Kidney tubule cell (primary cell): ENCODE measurements at regions not wholly inside any gene's neighbourhood (a gene's known extent, or its start where the extent isn't known, plus 50 kb on each side); places are given as distances from the start of the nearest gene placed in this dataset.
"Not testable (repeated sequence)": the region's sequence is repeated elsewhere in the genome, so short reads cannot be mapped to it uniquely, and the experiment has no call there.

Experiments
- DNase-seq: peaks from one replicate; pipeline ENCODE4 v3.0.0-alpha.2; 2018; ENCODE audit warnings: low spot score

DNA sequence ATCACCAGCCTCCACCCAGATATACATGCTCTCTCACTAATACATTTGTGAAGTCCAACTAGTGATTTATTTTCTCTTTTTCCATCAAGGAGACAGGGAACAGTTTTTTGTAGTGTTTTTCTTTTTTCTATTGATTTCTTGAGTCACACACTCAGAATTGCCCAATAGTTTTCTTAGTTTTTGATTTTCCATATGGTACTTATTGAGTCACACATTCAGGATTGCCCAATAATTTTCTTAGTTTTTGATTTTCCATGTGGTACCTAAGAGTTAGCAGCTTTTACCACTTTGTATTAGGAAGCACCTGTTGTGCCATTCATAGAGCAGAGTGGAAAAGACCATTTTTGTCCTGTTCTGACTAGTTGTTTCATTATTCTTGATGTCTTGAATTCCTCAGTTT, 1268.8 kb downstream of the EPHA7 start:
- no peak for DNase-seq

DNA sequence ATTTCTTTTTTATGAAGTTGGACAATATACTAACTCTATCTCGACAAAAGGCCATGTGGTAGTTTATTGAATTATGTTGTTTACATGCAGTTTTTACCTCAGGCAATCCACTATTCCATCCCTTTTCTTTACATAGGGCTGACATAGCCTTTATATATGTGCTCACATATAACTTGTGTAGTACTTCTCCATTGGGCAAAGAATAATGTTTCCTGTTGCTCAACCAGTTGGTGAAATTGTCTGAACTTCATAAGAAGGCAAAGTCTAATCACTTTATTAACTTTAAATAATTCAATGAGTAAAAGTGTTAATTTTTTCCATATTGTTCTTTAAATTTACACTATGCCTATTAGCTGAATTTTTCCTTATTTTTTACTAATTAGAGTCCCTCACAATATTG, 1272.1 kb downstream of the EPHA7 start:
- no peak for DNase-seq

DNA sequence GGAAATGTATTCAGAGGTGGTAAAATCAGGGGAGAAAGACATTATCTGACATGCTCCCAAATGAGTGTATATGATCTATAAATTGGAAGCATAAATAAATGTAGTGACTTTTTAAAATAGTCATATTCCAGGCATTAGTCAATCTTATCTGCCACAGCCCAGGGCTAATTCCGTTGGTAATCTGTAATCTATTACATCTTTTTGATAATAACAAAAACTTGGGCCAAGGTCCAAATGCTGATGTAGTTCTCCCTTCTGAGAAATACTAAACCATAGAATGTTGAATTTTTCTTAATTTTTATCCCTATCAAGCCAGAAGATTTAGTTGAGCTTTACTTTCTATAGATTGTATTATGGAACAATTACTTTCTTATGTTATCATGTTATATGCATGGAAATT, 1279.8 kb downstream of the EPHA7 start:
- no peak for DNase-seq

DNA sequence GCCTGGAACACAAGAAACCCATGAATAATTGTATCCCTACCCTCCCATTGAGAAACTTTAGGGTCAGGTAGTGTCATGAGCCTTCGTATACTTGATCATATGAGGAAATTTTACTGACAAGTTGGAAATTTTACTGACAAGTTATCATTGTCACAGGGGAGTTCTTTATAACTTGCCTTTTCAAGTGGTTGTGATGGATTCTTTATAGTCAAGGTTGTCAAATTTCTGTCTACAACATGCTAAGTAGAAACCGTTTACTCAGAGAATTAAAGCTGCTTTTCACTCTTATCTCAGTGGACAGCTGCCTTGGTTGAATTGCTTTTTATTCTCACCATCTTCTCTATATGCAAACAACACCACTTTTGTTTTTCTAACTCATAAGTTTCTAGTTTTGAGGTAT, 1286.4 kb downstream of the EPHA7 start:
- no peak for DNase-seq

DNA sequence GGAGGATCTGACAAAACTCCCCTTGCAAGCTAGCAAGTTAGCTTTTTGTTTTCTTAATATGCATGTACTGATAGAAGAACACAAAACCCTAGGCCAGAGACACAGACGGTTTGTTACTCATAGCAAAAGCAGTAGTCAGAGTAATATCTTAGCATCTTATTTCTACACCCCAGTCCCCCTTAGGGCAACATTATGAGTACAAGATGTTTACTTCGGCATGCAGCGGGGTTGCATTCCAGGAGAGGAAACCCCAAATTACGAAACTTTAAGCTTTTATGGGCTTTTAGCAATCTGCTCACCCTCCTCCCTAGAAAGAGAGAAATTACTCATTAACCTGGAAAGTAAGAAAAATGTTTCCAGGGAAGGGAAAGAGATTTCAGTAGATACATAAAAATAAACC, 1286.9 kb downstream of the EPHA7 start:
- DNase-seq: peak; percentile 8

DNA sequence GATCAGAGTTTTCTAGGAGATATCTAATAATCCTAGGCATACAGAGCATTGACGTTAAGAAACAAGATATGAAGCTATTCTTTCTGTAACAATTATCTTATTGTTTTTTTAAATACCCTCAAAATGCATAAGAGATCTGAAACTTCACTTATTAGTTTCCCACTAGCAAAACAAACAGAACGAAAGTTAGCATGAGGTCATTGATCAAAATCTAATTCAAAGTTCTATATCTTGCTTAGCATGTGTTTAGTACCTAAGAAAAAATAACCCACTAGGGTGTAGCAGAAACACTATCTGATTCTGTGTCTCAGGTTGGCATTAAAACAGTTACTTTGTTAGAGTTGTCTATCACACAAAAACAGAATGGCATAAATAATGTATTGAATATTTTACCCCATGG, 1288.4 kb downstream of the EPHA7 start:
- no peak for DNase-seq

DNA sequence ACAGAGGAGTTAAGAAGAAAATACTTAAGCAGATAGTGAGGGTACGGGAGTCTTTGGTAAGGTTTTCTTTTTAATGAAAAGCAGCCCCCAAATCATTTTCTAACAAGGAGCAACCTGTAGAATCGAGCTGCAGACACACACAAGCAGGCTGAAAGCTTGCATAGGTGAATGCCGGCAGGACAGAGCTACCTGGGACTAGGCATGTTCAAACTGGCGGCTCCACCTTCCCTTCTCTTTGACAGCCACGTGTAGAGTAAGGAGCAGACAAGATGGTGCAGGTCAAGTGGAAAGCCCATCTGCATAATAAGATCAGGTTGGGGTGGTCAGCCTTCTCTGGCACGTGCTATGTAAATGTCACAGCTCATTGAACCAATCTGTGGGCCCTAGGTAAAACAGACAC, 1292.4 kb downstream of the EPHA7 start:
- DNase-seq: no peak

DNA sequence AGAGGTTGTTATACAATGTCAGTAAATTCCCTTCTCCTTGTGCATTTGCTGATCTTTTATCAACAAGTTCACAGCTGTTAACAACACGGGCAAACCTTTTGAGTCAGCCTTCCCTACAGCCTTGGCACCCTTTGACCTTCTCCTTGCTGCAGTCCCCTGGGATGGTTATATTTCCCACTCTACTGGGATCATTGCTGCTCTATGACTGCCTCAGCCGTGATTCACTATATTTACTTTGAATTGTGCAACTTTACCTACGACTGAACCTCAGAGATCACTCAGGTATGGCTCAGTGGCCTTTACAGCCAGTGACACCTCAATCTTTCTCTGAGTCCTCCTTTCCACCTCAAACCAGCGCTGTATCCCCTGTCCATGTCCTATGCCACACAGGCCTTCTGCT, 1293.3 kb downstream of the EPHA7 start:
- DNase-seq: peak; percentile 61

DNA sequence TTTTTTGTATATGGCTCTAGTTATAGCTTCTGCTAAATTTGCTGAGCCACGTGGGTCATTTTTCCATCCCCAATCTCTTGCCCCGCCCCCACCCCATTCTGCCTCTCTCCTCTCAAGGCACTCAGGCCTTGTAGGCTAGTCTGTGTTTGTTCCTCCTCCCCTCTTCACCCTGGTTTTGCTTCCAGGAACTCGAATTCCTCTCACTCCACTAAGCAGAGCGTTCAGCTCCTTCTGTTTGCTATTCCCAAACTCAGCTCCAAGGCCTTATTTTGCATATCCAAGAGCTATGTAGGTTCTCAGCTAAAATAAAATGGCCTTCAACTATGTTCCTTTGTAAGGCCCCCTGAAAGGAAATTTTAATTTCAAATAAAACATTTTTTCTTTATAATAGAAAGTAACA, 1293.7 kb downstream of the EPHA7 start:
- DNase-seq: peak; percentile 21

DNA sequence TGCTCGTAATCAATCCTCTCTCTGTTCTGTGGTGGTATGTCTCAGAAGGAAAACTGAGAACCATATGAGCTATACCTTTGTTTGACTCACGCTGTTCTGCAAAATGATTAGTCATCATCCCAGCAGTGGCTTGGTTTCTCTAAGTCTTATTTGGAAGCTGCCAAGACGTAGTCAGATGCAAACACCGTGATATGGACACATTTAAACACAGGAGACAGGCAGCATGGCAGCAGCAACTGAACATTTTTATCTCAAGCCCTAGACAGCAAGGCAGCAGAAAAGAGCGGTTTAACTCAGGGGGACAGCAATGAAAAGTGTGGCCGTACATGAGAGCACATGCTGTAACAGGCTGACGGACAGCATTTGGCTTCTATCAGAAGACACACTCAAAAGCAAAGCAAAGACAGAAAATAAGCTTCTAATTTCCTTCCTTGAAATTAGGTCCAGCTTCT, 1295.1 kb downstream of the EPHA7 start:
- DNase-seq: no peak

DNA sequence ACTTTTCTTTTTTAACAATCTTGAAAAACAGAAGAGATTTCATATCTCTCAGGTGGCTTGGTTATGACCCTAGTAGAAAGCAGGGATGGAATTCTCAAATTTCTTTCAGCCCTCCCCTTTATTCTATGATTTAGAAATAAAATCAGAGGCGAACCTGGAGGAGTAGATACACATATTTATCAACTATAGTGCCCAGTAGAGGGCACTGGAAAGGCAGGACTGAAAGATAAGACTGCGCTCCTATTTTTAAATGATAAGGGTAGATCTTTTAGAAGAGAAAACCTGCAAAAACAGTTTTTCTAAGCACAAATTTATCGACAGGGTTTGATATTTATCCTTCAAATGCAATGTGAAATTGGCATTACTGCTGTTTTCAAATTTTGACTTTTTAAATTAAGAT, 1296.6 kb downstream of the EPHA7 start:
- peak; percentile 19 for DNase-seq

DNA sequence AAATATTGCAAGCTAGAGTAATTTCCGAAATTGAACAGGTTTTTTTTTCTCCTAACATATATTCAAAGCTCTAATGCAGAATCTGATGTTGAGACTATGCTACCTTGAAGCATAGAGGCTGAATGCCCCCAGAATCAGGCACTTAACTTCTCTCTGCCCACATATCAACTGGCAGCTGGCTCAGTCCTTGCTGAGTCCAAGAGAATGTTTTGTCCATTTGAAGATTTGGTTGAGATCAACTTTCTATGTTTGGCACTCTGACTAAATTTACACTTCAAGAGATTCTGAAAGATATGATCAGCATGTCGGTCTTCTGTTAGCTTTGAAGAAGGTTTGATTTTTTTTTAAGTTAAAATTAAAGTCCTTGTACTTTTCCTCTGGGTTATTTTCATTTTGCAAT, 1298.1 kb downstream of the EPHA7 start:
- no peak for DNase-seq

DNA sequence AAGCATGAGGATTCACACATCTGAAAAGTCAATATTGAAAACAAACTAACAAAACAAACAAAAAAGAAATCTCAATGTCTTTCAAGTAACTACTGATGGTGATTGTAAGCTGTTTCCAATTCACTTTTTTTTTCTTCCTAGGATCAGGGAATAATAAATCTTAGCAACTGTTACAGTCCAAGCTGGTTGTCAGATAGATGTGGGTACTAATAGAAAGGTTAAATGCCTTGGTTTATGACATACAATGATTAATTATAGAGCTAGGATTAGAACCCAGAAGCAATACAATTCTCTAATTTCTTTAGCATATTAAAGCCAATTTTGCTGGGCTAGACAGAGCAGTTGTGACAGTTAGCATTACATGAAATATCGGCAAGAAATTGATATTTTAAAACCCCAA, 1301.6 kb downstream of the EPHA7 start:
- no peak for DNase-seq

DNA sequence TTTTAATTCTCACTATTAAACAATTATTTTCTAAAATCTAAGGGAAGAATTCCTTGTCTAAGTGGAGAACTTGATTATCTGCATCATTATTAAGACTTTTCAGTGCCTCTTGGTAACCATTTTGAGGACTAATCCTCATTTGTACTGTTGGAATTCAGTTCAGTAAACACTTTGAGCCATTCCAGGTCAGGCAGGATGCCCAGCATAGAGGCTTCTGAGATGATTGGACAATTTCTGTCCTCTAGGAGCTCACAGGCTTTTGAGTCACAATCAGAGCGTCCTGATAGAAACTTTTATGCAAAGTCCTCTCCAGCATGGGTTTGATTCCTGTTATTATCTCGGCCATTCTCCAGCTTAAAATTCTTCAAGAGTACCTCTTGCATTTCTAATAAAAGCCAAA, 1304.6 kb downstream of the EPHA7 start:
- no peak for DNase-seq

DNA sequence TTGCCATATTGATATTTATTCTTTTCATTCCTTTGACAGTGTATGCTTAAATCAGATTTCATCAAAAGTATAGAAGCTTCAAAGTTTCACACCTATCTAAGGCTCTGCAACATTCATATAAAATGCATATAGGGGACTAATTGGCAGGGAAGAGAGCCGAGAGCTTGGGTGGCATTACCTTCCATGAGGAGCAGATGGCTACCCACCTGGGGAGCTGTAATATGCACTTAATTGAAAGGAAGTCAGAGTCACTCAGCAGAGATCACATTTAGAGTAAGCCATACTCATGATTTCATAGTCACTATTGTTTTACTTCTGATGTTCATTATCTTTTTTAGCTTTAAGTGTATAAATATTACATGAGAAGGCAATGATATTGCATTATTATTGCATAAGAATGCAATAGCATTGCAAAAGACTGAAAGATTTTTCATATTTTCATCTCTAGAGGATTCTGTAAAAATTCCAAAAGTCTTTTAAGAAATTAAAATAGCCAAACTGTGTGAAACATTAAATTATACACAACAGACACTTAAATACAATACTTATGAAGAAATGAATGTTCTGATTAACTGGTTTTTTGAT, 1305.2 kb downstream of the EPHA7 start:
- DNase-seq: no peak

DNA sequence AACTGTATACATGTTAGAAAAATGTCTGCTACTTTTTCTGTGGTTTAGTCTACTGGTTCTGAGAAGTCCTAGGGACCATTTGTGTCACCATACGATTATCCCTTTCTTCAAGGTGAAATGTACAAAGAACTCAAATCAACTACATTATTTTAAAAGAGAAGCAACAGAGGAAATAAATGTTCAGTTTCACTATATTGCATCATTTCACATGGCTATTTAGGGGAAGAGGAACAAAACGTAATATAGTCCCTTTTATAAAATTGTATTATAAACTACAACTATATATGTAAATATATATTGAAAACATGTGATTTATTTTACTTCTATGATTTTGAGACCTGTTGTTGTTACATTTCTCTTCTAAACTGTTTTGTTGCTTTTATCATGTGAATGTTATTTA, 1308.0 kb downstream of the EPHA7 start:
- no peak for DNase-seq

DNA sequence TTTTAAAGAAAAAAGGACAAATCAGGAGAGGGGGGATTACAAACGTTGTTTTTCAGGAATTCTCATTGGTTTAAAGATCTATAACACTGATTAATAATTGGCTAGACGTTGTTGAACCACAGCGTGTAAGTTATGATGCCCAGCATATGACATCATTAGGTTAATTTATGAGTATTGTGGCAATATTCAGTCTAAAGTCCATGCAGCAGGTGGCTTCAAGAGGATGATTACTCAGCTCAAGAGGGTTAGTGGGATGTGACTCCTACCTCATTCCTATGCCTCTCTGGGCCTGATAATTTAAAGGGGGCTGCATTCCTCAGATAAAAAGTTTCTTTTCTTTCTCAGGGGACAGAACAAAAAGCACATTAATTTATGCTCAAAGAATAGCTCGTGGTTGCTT, 1309.0 kb downstream of the EPHA7 start:
- peak; percentile 14 for DNase-seq

DNA sequence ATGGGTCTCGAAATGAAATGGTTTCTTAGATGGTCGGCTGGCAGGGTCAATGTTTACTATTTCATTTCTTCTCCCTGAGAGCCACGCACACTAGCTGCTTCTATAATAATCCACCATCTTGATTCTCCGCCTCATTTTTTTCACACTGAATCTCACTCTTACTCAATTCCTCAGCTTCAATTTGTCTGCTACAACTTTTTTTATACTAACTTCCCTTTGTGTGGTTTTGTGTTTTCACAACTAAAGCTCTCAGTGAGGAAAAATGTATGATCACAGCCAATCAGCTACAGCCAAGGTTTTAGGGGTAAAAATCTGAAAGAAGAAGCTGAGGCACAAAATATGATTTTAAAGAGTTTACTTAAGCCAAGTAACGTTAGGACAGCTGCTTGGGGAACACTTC, 1309.4 kb downstream of the EPHA7 start:
- DNase-seq: no peak

DNA sequence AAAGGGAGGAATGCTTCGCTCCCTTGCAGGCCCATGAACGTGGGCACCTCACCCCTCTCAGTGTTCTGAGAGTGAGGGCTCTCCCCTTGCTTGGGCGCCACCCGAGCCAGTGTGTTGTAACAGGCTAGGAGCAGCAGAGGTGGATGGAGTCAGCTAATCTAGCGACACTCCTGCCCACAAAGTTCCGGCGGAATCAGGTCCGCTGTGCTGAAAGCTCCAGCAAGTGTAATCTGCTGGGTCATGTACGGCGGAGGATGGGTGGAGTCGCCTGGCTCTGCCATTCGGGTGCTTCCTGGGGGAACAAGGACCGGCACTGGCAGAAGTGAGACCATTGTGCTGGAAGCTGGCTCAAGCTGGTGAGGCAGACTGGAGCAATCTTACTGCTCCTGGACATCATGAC, 1310.1 kb downstream of the EPHA7 start:
- no peak for DNase-seq

DNA sequence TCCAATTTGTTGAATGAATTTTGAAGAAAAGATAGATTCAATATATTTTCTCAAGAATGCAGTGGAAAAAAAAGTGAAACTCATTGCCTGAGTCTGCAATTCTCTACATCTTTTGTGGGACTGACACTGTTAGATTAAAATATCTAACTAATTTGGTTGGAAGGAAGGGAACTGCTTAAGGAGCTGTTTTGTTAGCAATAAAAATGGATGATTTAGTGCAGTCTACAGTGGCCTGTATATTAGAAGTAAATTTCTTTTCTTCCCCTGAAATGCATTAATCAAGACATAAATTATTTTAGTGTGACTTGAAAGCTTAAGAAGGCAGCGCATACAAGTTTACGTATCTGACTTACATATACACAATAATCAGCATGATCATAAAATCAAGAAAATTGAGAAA, 1332.6 kb downstream of the EPHA7 start:
- DNase-seq: no peak

DNA sequence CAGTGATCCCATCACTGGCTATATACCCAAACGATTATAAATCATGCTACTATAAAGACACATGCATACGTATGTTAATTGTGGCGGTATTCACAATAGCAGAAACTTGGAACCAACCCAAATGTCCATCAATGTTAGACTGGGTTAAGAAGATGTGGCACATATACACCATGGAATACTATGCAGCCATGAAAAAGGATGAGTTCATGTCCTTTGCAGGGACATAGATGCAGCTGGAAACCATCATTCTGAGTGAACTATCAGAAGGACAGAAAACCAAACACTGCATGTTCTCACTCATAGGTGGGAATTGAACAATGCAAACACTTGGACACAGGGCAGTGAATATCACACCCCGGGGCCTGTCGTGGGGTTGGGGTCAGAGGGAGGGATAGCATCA, 1335.4 kb downstream of the EPHA7 start:
- not testable (repeated sequence) for DNase-seq

DNA sequence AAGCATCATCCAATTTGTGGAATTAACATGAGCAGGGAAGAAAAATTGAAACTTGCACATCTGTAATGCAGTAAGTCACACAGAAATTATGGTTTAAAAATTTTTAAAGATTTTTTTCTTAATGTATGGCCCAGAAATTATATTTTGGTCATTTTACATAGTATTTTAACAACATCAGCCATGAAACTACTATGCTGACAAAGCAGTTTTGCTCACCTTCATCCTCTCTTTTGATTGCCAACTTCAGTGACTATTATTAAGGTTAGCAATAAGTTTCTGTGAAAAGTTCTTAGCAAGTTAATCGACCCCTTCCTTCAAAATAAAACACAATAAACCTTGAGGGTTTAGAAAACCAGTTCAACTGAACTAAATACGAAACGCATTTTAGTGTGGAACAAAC, 1347.0 kb downstream of the EPHA7 start:
- no peak for DNase-seq

DNA sequence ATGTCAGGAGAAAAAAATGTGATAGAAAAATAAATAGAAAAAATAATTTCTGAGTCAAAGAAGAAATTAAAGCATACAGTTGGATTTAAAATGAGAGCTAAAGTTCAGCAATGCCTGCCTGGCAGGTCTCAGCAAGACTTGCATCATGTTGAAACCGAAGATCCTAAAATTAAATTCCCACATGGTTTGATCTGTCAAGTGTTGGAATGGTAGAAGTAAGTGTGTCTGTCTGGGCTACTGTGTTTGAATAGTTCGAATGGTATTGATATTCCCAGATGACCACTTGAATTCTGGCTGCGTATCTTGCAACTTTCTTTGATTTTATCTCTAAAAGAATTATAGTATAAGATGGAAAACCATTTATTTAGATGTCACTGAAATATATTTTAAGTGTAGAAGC, 1349.6 kb downstream of the EPHA7 start:
- no peak for DNase-seq

DNA sequence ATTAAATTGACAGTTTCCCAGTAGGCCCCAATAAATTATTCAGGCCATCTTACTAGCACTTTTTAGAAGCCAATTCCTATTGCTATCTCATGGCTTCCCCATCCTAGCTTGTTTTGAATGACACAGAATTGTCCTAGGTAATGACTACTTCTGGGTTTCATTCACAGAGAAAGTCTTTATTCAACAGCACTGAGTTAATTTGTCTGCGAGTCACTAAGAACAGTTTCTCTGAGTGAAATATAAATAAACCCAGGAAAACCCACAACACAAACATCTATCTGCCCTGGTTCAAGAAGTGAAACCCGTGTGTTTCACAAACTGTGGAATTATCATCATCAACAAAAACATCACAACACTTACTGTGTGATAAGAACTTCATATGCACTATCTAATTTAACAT, 1366.8 kb downstream of the EPHA7 start:
- DNase-seq: no peak

DNA sequence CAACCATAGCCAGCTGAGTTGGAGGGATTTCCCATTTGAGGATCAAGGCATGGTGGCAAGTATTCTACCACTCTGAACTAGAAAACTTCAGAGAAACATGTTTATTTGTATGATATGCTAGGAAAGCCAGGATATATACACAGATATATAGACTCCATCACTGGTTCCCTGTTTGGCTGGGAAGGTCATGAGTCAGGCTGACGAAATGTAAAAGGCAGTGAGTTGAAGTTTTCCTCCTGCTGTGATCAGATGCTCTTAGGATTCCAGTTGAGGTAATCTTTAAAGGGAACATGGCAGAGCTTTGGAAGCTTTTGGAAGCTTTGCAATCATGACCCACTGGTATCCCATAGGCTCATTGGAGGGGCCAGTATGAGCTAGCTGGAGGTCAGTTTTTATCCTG, 1369.1 kb downstream of the EPHA7 start:
- DNase-seq: no peak
